HG02759 (cell line): ENCODE measurements at regions not wholly inside any gene's neighbourhood (a gene's known extent, or its start where the extent isn't known, plus 50 kb on each side); places are given as distances from the start of the nearest gene placed in this dataset.

Source experiments
- ATAC-seq: cut with Tn5 transposase; IDR thresholded peaks from one replicate; pipeline ENCODE4 v1.9.1; 2021; ENCODE audit warnings: mild to moderate bottlenecking, moderate library complexity; ENCODE audit not compliant: unreplicated experiment

DNA sequence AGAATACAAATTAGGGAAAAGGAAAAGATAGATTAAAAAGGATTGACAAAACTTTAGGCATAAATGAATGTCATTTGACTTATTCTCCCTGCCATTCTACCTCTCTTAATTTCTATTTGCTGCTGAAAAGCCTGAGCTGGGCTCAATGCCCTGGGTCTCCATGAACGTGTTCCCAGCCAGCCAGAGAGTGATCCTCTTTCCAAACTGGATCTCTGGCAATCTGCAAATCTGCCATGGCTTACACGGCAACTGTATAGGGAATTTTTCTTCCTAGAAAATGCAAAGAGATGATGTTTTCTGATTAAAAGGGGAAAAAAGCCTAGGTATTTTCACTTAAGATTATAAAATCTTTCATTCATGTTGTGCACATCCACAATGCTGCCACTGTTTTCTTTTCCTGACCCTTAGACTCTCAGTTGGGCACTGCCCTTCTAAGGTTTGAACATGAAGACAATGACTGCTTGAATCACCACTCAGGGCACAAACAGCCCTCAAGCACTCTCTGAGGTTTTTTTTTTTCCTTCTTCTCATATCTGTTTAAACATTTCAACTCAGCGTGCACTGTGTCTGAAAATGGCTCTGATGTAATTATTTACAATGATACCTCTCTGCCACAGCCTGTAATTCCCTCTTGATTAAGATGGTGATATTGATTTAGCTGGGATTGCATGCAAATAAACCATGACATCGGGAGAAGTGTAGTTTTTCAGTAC, 60.3 kb downstream of the DACT1 start:
- ATAC-seq, result no peak

- ATAC-seq, result no peak
Observed at GRCh38 chr14:58699681-58700205, 62.0 kb downstream of the DACT1 start.

- no peak for ATAC-seq
Observed at GRCh38 chr14:58701156-58701555, 63.4 kb downstream of the DACT1 start.

DNA sequence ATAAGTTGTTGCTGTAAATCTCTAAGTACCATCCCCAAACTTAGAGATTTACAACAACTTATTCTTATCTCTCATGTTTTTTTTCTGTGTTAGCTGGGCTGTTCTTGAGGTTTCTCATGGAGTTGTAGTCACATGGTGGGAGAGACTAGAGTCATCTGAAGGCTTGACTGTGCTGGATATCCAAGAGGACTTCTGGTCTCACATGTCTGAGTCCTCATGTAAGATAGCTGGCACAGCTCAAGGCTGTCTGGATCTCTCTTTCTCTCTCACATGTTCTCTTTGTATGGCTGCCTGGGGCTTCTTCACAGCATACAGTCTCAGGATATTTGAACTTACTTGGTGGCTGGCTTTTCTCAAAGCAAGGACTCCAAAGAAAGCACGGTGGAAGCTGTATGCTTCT, 63.8 kb downstream of the DACT1 start:
- ATAC-seq, result no peak

- no peak for ATAC-seq
Observed at GRCh38 chr14:58702441-58703160, 64.8 kb downstream of the DACT1 start.

- no peak for ATAC-seq
Observed at GRCh38 chr14:58703161-58703506, 65.4 kb downstream of the DACT1 start.

DNA sequence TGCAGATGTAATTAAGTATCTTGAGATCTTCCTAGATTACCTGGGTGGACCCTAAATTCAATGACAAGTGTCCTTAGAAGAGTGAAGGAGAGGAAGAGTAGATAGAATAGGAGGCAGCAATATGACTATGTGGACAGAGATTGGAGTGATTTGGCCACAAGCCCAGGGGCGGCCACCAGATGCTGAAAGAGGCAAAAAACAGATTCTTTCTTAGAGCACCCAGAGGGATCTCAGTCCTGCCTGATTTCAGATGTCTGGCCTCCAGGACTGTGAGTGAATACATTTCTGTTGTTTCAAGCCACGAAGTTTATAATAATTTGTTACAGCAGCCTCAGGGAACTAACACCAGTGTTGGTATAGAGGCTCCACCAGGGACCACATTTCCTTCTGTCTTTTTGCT, 67.3 kb downstream of the DACT1 start:
- no peak for ATAC-seq

DNA sequence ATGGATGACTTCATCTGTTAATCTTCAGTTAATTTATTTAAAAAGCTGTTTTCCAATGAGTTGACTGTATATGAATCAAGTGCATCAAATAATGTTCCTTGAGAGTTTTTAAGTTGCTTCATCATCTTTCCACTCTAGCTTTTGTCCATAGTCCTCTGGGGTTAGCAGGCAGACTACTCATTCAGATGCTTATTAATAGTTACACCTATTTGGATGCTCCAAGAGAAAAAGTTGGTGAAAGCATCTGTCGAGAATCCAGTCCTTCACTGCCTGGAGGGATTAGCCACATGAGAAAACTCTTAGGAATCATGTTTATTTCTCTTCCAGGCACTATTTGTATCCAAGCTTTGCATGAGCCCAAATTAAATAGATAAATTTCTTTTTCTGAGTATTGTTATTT, 70.2 kb downstream of the DACT1 start:
- no peak for ATAC-seq

- ATAC-seq, result no peak
Observed at GRCh38 chr14:58709949-58710348, 72.2 kb downstream of the DACT1 start.

- ATAC-seq, result no peak
Observed at GRCh38 chr14:58711382-58711781, 73.6 kb downstream of the DACT1 start.

GRCh38 chr14:58712357-58712756, 74.6 kb downstream of the DACT1 start:
- ATAC-seq, result no peak

GRCh38 chr14:58713677-58714076, 75.9 kb downstream of the DACT1 start:
- no peak for ATAC-seq

- no peak for ATAC-seq
Observed at GRCh38 chr14:58716706-58717105, 78.9 kb downstream of the DACT1 start.

- no peak for ATAC-seq
Observed at GRCh38 chr14:58717211-58717610, 79.4 kb downstream of the DACT1 start.

DNA sequence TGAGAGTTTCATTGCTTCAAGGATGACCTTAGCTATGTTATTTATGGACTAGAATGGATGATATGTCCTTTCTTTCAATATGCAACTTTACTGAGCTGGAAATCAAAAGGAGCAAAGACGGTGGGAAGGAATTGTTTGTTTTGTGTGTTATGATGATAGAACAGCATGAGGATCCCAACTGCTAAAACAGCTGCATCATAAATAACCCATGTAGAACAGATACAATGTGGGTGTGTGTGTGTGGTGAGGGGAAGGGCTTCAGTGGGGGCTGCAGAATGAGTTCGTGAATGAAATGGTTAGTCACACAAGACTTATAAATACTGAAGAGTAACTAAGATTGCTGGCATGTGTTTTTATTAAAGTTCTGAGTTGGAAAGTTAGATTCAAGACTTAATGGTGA, 80.1 kb downstream of the DACT1 start:
- ATAC-seq, result no peak

DNA sequence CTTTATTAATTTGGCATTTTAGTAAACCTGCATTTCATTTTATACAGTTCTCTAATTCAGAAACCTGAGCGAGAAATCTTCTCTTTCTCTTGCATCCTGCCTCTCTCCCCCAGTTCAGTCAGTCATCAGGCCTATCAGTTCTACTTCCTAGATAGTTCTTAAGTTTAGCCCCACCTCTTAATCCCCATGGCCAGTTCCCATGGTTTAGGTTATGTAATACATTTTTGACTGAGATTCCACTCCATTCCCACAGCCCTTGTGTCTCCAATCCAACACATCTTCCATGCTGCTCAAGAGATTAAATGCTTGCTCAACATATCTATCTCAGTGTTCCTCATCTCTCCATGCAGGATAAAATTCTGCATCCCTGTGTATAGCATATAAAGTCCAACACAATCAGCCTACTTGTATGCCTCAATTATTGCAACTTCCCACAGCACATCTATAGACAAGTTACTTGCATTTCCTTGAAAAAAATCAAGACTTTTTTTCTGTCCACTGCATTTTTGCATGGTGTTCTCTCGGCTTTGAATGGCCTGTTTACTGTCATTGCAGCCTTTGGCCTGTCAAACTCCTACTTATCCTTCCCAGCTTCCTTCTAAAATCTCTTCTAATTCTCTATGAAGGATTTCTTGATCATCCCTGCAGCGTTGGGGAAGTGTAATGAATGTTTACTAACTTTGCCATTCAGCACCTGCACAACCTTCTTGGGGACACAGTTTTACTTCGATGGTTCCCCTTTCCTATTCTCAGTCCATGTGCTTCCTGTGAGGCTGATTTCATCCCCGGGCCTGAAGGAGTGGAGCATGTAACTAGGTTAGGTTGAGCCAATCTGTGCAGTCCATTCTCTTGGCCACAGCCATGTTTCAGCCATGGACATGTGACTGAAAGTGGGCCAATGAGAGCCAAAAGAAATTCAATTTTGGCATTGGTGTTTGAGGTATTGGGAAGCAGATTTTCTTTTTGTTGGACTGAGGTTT, 80.8 kb downstream of the DACT1 start:
- ATAC-seq, result no peak

GRCh38 chr14:58721723-58722122, 84.0 kb downstream of the DACT1 start:
- no peak for ATAC-seq

- ATAC-seq, result no peak
Observed at GRCh38 chr14:58722441-58722840, 84.7 kb downstream of the DACT1 start.

GRCh38 chr14:58724206-58724605, 86.4 kb downstream of the DACT1 start:
- no peak for ATAC-seq

DNA sequence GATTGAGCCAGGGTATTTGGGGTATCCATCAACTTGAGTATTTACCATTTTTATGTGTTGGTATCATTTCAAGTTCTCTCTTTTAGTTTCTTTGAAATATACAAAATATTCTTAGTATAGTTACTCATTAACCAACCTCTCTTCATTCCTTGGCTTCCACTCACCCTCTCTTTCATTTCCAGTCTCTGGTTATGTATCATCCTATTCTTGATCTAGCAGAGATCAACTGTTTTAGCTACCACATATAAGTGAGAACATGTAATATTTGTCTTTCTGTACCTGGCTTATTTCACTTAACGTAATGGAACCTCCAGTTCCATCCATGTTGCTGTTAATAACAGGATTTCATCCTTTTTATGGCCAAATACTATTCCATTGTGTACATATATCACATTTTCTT, 86.9 kb downstream of the DACT1 start:
- no peak for ATAC-seq

GRCh38 chr14:58725226-58725625, 87.5 kb downstream of the DACT1 start:
- no peak for ATAC-seq
